ENCODE measurements at regions not wholly inside any gene's neighbourhood (a gene's known extent, or its start where the extent isn't known, plus 50 kb on each side); places are given as distances from the start of the nearest gene placed in this dataset.

DNA sequence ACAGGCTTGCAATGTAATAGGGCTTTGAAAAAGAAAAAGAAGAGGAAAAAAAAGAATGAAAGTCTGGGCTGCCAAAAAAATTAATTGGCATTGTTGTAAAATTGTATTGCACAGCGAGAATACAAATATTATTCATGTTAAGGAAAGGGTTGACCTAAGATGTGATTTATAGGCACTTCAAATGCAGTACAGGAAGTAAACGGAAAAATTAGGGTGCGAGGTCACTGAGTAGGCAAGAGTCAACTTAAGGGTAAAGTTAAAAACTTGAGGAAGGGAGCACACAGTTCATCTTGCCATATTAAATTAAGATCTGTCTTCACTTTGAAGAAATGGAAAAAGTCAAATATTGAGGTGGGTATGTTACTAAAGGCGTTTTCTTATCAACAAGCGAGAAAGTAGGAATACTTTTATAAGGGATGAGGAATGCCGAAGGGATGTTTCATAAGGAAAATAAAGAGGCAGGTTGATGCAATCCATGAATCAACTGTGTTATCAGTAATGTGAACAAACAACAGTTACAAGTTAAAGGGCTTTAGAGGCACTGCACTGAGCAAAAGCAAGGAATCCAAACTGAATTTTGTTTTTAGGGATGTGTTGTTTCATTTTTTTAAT is 123.0 kb downstream of the WT1 start:
- Histone ChIP-seq H3K9ac (ENCODE audit: insufficient read depth in 1 of 2, low read depth in 2 of 2, low read length in 2 of 2) (no peak overlapping the region), H3K79me2 (ENCODE audit: control insufficient read depth, insufficient read depth, low read length) (no peaks in the 10 kb centered on the region), H3K36me3 (ENCODE audit: control insufficient read depth, insufficient read depth, low read length) (no peaks in the 10 kb centered on the region), H3K27ac (ENCODE audit: extremely low read depth, low read depth, low read length) (no peak overlapping the region), H2AFZ (ENCODE audit: low read depth, low read length) (no peak overlapping the region), H3K4me2 (ENCODE audit: insufficient read depth, low read length) (no peak overlapping the region), H3K27me3 (ENCODE audit: control insufficient read depth in 2 of 2, insufficient read depth in 2 of 2, low read length in 2 of 2) (peaks cover 12 to 38% of the 10 kb centered on the region in 2 experiments; a peak in 4 of 5 replicates), H3K4me3 (no peak overlapping the region), H3K9me3 (replicated peaks; ENCODE audit: control insufficient read depth, insufficient read depth, low read depth, low read length) (no peaks in the 10 kb centered on the region), H3K4me1 (replicated peaks in 1 of 2; ENCODE audit: control insufficient read depth in 2 of 2, insufficient read depth in 2 of 2, low read length in 2 of 2) (no peaks in the 10 kb centered on the region), H4K20me1 (replicated peaks; ENCODE audit: control insufficient read depth, insufficient read depth, low read length) (no peaks in the 10 kb centered on the region), H3K9me1 (ENCODE audit: control insufficient read depth, insufficient read depth, low read length) (no peaks in the 10 kb centered on the region)
- DNase-seq (ENCODE audit: extremely low read depth in 1 of 4, low spot score in 3 of 4) (no peak), FAIRE-seq (no peak), ATAC-seq (no peak)
- POLR2A ChIA-PET, result no interaction called here
- CTCF ChIA-PET (ENCODE audit: low intra/inter-chr PET ratio), result interaction anchor here (1.0 kb wide), 1 partner anchor 303 kb away, joined by 4 read pairs; no protein-coding TSS in a partner anchor
- in situ Hi-C loops (cut with MboI), result no loop called here
- 7% methylated on average over 6 of the region's 6 CpGs for whole genome bisulfite sequencing (ENCODE audit: insufficient coverage, low coverage, missing lambda C conversion rate)
- intact Hi-C loops (cut with micrococcal nuclease), result no loop called here
- no TSS peak for BruUV-seq (replicated peaks)
- TF ChIP-seq, protein P1, sequence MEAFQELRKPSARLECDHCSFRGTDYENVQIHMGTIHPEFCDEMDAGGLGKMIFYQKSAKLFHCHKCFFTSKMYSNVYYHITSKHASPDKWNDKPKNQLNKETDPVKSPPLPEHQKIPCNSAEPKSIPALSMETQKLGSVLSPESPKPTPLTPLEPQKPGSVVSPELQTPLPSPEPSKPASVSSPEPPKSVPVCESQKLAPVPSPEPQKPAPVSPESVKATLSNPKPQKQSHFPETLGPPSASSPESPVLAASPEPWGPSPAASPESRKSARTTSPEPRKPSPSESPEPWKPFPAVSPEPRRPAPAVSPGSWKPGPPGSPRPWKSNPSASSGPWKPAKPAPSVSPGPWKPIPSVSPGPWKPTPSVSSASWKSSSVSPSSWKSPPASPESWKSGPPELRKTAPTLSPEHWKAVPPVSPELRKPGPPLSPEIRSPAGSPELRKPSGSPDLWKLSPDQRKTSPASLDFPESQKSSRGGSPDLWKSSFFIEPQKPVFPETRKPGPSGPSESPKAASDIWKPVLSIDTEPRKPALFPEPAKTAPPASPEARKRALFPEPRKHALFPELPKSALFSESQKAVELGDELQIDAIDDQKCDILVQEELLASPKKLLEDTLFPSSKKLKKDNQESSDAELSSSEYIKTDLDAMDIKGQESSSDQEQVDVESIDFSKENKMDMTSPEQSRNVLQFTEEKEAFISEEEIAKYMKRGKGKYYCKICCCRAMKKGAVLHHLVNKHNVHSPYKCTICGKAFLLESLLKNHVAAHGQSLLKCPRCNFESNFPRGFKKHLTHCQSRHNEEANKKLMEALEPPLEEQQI (IDR thresholded peaks at IDR 0.05), result no peak
- TF ChIP-seq HDAC2 (IDR thresholded peaks at IDR 0.05) (no peak), SRSF3 (IDR thresholded peaks at IDR 0.05; ENCODE audit: insufficient read depth, low read length) (no peak), SIX5 (IDR thresholded peaks at IDR 0.05; ENCODE audit: borderline replicate concordance in 1 of 2, insufficient read depth in 1 of 2, low read depth in 1 of 2, low read length in 2 of 2) (no peak), SMARCE1 (IDR thresholded peaks at IDR 0.05) (no peak), PML (IDR thresholded peaks at IDR 0.05; ENCODE audit: low read length) (no peak), ZNF75A (CRISPR knock-in tag; IDR thresholded peaks at IDR 0.05) (no peak), ZNF140 (CRISPR knock-in tag; IDR thresholded peaks at IDR 0.05) (no peak), ZNF311 (CRISPR knock-in tag; IDR thresholded peaks at IDR 0.05) (no peak), DIDO1 (tag; IDR thresholded peaks at IDR 0.05; ENCODE audit: low read depth) (no peak), RFX7 (CRISPR knock-in tag; IDR thresholded peaks at IDR 0.05) (no peak), SMARCC2 (IDR thresholded peaks at IDR 0.05; ENCODE audit: low read depth) (no peak), CBFB (CRISPR knock-in tag; IDR thresholded peaks at IDR 0.05) (no peak), THRAP3 (IDR thresholded peaks at IDR 0.05; ENCODE audit: borderline replicate concordance) (no peak), BCL6 (CRISPR knock-in tag; IDR thresholded peaks at IDR 0.05) (no peak), POU5F1 (IDR thresholded peaks at IDR 0.05; ENCODE audit: borderline replicate concordance, low read depth, low read length, partially characterized antibody) (no peak)
- TF ChIP-seq, protein P2, sequence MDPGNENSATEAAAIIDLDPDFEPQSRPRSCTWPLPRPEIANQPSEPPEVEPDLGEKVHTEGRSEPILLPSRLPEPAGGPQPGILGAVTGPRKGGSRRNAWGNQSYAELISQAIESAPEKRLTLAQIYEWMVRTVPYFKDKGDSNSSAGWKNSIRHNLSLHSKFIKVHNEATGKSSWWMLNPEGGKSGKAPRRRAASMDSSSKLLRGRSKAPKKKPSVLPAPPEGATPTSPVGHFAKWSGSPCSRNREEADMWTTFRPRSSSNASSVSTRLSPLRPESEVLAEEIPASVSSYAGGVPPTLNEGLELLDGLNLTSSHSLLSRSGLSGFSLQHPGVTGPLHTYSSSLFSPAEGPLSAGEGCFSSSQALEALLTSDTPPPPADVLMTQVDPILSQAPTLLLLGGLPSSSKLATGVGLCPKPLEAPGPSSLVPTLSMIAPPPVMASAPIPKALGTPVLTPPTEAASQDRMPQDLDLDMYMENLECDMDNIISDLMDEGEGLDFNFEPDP (CRISPR knock-in tag; IDR thresholded peaks at IDR 0.05), result no peak
- TF ChIP-seq, protein P3, sequence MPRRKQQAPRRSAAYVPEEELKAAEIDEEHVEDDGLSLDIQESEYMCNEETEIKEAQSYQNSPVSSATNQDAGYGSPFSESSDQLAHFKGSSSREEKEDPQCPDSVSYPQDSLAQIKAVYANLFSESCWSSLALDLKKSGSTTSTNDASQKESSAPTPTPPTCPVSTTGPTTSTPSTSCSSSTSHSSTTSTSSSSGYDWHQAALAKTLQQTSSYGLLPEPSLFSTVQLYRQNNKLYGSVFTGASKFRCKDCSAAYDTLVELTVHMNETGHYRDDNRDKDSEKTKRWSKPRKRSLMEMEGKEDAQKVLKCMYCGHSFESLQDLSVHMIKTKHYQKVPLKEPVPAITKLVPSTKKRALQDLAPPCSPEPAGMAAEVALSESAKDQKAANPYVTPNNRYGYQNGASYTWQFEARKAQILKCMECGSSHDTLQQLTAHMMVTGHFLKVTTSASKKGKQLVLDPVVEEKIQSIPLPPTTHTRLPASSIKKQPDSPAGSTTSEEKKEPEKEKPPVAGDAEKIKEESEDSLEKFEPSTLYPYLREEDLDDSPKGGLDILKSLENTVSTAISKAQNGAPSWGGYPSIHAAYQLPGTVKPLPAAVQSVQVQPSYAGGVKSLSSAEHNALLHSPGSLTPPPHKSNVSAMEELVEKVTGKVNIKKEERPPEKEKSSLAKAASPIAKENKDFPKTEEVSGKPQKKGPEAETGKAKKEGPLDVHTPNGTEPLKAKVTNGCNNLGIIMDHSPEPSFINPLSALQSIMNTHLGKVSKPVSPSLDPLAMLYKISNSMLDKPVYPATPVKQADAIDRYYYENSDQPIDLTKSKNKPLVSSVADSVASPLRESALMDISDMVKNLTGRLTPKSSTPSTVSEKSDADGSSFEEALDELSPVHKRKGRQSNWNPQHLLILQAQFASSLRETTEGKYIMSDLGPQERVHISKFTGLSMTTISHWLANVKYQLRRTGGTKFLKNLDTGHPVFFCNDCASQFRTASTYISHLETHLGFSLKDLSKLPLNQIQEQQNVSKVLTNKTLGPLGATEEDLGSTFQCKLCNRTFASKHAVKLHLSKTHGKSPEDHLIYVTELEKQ (CRISPR knock-in tag; IDR thresholded peaks at IDR 0.05), result no peak

Measured in K562 (cell line).